GM12873 (cell line): ENCODE measurements at regions not wholly inside any gene's neighbourhood (a gene's known extent, or its start where the extent isn't known, plus 50 kb on each side); places are given as distances from the start of the nearest gene placed in this dataset.

Experiments
- TF ChIP-seq, protein P1 (sequence below): IDR thresholded peaks from 2 replicates; pipeline ENCODE4 v1.5.1; 2012; ENCODE audit warnings: low read depth, mild to moderate bottlenecking, moderate library complexity, low read length, control low read depth; ENCODE audit not compliant: insufficient read depth; ENCODE audit errors: missing control alignments

DNA sequence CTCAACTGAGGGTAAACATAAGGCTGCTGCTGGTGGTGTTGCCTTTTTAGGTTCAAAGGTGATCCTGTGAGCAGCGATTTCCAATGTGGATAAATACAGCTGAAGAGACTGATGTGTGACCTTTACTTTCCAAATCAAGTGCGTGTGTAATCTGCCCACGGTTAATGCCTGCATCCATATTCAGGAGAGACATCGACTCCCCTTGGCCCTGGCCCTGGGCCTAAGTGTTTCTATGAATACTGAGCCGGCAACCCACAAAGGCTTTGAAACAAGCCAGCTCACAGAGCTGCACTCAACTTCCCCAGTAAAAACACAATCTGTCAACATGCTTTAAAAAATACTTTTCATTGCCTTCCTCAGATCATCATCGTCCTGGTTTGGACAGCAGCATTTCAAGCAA lies 1026.6 kb downstream of the TMEM182 start:
- TF ChIP-seq, protein P1, sequence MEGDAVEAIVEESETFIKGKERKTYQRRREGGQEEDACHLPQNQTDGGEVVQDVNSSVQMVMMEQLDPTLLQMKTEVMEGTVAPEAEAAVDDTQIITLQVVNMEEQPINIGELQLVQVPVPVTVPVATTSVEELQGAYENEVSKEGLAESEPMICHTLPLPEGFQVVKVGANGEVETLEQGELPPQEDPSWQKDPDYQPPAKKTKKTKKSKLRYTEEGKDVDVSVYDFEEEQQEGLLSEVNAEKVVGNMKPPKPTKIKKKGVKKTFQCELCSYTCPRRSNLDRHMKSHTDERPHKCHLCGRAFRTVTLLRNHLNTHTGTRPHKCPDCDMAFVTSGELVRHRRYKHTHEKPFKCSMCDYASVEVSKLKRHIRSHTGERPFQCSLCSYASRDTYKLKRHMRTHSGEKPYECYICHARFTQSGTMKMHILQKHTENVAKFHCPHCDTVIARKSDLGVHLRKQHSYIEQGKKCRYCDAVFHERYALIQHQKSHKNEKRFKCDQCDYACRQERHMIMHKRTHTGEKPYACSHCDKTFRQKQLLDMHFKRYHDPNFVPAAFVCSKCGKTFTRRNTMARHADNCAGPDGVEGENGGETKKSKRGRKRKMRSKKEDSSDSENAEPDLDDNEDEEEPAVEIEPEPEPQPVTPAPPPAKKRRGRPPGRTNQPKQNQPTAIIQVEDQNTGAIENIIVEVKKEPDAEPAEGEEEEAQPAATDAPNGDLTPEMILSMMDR: no peak

- TF ChIP-seq, protein P1: no peak
These were observed 1027.1 kb downstream of the TMEM182 start for GRCh38 chr2:103788951-103789350.

DNA sequence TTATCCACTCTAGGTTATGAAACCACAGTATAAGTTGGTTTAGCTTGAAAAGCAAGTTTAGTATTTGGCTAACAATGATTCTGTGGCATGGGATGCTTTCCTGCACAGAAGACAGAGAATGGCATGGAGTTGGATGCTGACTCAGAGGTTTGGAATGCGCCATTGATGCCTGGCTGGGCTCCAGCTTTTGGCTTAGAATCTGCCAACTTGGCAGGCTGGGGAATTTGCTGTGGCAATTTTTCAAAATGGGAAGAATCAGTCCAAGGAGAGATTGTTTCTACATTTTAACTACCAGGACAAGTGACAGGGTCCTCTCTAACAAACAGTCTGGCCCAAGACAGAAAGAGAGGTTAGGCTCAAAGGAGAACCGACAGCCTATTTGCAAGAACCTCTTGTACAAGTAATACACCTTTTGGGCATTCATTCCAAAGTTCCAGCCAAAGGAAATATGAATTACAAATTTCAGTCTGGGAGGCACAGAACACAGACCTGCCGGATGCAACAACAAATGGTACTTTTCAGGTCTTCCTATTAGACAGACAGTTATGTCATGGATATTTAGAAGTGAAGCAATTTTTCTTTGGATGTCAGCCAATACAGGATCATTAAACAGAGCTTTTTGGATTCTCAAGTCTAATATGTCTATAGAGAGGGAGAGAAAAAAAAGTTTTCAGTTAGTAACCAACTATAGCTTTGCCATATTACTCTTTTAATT lies 1027.7 kb downstream of the TMEM182 start:
- TF ChIP-seq, protein P1: no peak

DNA sequence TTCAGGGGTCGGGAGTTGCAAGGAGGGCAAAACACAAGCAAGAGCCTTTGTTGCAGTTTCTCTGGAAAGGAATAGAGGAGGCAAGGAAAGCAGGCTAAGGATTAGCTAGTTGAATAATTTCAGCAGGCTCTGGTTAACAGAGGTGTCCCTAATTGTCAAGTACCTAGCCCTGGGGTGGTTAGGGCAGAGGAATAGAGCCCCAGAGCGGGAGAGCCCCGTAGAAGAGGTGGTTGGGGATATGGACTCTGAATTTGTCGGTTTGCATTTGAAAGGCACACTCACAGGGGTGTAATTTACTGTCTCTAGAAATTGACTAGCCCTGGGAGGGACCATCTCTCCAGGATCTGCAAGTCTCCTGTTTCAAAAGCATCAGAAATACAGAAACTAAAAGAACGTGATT lies 1030.2 kb downstream of the TMEM182 start:
- TF ChIP-seq, protein P1: no peak

DNA sequence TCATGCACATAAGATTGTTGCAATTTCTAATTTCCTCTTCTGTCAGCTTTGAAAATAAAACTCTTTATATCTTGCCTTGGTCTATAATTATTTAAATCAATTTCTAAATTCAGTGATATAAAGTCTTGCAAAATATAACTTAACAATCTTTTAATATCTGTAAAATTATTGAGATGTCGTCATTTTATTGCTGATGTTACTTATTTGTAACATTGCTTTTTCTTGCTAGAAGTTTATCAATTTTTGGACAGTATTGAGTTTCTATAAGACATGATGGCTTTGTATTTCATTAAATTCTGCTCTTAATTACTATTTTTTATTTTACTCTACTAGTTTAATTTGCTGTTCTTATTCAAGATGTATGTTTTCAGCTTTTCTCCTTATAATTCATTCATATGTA lies 1036.5 kb downstream of the TMEM182 start:
- TF ChIP-seq, protein P1: no peak

GRCh38 chr2:103804013-103804412 lies 1042.2 kb downstream of the TMEM182 start:
- TF ChIP-seq, protein P1: no peak

- TF ChIP-seq, protein P1: no peak
These were observed 1043.9 kb downstream of the TMEM182 start for GRCh38 chr2:103805746-103806145.
